Stimulated activated CD4-positive, alpha-beta T cell treated with anti-CD3 and anti-CD28 coated beads, Interleukin-2, amount 100 ng/mL, for 4 hours (primary cell): ENCODE measurements at regions not wholly inside any gene's neighbourhood (a gene's known extent, or its start where the extent isn't known, plus 50 kb on each side); places are given as distances from the start of the nearest gene placed in this dataset.
"Not testable (repeated sequence)": the region's sequence is repeated elsewhere in the genome, so short reads cannot be mapped to it uniquely, and the experiment has no call there.

Experiments
- DNase-seq: peaks from one replicate; pipeline ENCODE4 v3.0.0-alpha.2; 2020; ENCODE audit warnings: low read depth

GRCh38 chr7:65251851-65252620 lies 121.6 kb upstream of the ZNF92 start:
- DNase-seq = no peak

GRCh38 chr7:65250697-65251395 lies 122.8 kb upstream of the ZNF92 start:
- DNase-seq = no peak

- no peak for DNase-seq
These were observed 123.4 kb upstream of the ZNF92 start for GRCh38 chr7:65250216-65250615.

- no peak for DNase-seq
These were observed 126.2 kb upstream of the ZNF92 start for GRCh38 chr7:65247491-65247890.

GRCh38 chr7:65239707-65240352 lies 133.8 kb upstream of the ZNF92 start:
- no peak for DNase-seq

- no peak for DNase-seq
These were observed 134.3 kb upstream of the ZNF92 start for GRCh38 chr7:65239324-65239706.

- no peak for DNase-seq
These were observed 134.9 kb upstream of the ZNF92 start for GRCh38 chr7:65238785-65239184.

- DNase-seq = no peak
These were observed 138.1 kb upstream of the ZNF92 start for GRCh38 chr7:65235586-65235985.

GRCh38 chr7:65233409-65234034 lies 140.1 kb upstream of the ZNF92 start:
- DNase-seq = no peak

- no peak for DNase-seq
These were observed 143.4 kb upstream of the ZNF92 start for GRCh38 chr7:65230231-65230630.

- no peak for DNase-seq
These were observed 148.1 kb upstream of the ZNF92 start for GRCh38 chr7:65225422-65226006.

- DNase-seq = no peak
These were observed 151.0 kb upstream of the ZNF92 start for GRCh38 chr7:65222655-65223054.

GRCh38 chr7:65221683-65222082 lies 152.0 kb upstream of the ZNF92 start:
- no peak for DNase-seq

GRCh38 chr7:65219623-65220022 lies 154.0 kb upstream of the ZNF92 start:
- DNase-seq = no peak

- peak; percentile 45 for DNase-seq
These were observed 157.2 kb upstream of the ZNF92 start for GRCh38 chr7:65216469-65216868.

- not testable (repeated sequence) for DNase-seq
These were observed 160.4 kb upstream of the ZNF92 start for GRCh38 chr7:65213260-65213659.

- not testable (repeated sequence) for DNase-seq
These were observed 174.4 kb upstream of the ZNF92 start for GRCh38 chr7:65199221-65199620.

GRCh38 chr7:65193334-65194058 lies 180.2 kb upstream of the ZNF92 start:
- DNase-seq = not testable (repeated sequence)

GRCh38 chr7:65177041-65177440 lies 170.6 kb upstream of the ERV3-1 start:
- not testable (repeated sequence) for DNase-seq

- not testable (repeated sequence) for DNase-seq
These were observed 143.6 kb upstream of the ERV3-1 start for GRCh38 chr7:65150105-65150504.

GRCh38 chr7:65146118-65146914 lies 139.8 kb upstream of the ERV3-1 start:
- DNase-seq = not testable (repeated sequence)
